HG03135 (cell line): ENCODE measurements at regions not wholly inside any gene's neighbourhood (a gene's known extent, or its start where the extent isn't known, plus 50 kb on each side); places are given as distances from the start of the nearest gene placed in this dataset.
A peak's percentile ranks its signal among the peaks of the same experiment; 100 is the strongest.

Experiments used
- ATAC-seq: cut with Tn5 transposase; IDR thresholded peaks from one replicate; pipeline ENCODE4 v1.9.1; 2021; ENCODE audit warnings: mild to moderate bottlenecking, moderate library complexity; ENCODE audit not compliant: unreplicated experiment

GRCh38 chr3:159123877-159124276 lies 322.0 kb downstream of the MFSD1 start:
- no peak for ATAC-seq

GRCh38 chr3:159126261-159127020 lies 324.6 kb downstream of the MFSD1 start:
- no peak for ATAC-seq

GRCh38 chr3:159127021-159127392 lies 325.2 kb downstream of the MFSD1 start:
- no peak for ATAC-seq

GRCh38 chr3:159128628-159129027 lies 326.8 kb downstream of the MFSD1 start:
- no peak for ATAC-seq

GRCh38 chr3:159130108-159130507 lies 328.3 kb downstream of the MFSD1 start:
- ATAC-seq, result peak; percentile 57

- ATAC-seq, result no peak
Observed at GRCh38 chr3:159131376-159131775, 329.5 kb downstream of the MFSD1 start.

GRCh38 chr3:159137949-159138348 lies 336.1 kb downstream of the MFSD1 start:
- no peak for ATAC-seq

GRCh38 chr3:159139326-159139725 lies 337.5 kb downstream of the MFSD1 start:
- ATAC-seq, result no peak

GRCh38 chr3:159144472-159144871 lies 342.6 kb downstream of the MFSD1 start:
- ATAC-seq, result no peak

GRCh38 chr3:159144891-159145290 lies 343.0 kb downstream of the MFSD1 start:
- ATAC-seq, result no peak

GRCh38 chr3:159146392-159146791 lies 344.5 kb downstream of the MFSD1 start:
- ATAC-seq, result no peak

GRCh38 chr3:159146856-159147435 lies 345.1 kb downstream of the MFSD1 start:
- no peak for ATAC-seq

GRCh38 chr3:159147813-159148212 lies 346.0 kb downstream of the MFSD1 start:
- ATAC-seq, result no peak

GRCh38 chr3:159148466-159148865 lies 346.6 kb downstream of the MFSD1 start:
- ATAC-seq, result no peak

GRCh38 chr3:159149131-159149530 lies 347.3 kb downstream of the MFSD1 start:
- no peak for ATAC-seq

GRCh38 chr3:159149633-159150032 lies 347.8 kb downstream of the MFSD1 start:
- no peak for ATAC-seq

- ATAC-seq, result no peak
Observed at GRCh38 chr3:159150180-159150579, 348.3 kb downstream of the MFSD1 start.

- ATAC-seq, result no peak
Observed at GRCh38 chr3:159151130-159151529, 349.3 kb downstream of the MFSD1 start.

GRCh38 chr3:159157275-159157674 lies 355.4 kb downstream of the MFSD1 start:
- ATAC-seq, result no peak

- ATAC-seq, result no peak
Observed at GRCh38 chr3:159158213-159158612, 356.4 kb downstream of the MFSD1 start.

GRCh38 chr3:159158801-159159200 lies 356.9 kb downstream of the MFSD1 start:
- no peak for ATAC-seq

GRCh38 chr3:159159546-159159945 lies 357.7 kb downstream of the MFSD1 start:
- no peak for ATAC-seq

GRCh38 chr3:159163656-159164055 lies 361.8 kb downstream of the MFSD1 start:
- ATAC-seq, result no peak
